ENCODE measurements at regions not wholly inside any gene's neighbourhood (a gene's known extent, or its start where the extent isn't known, plus 50 kb on each side); places are given as distances from the start of the nearest gene placed in this dataset.

DNA sequence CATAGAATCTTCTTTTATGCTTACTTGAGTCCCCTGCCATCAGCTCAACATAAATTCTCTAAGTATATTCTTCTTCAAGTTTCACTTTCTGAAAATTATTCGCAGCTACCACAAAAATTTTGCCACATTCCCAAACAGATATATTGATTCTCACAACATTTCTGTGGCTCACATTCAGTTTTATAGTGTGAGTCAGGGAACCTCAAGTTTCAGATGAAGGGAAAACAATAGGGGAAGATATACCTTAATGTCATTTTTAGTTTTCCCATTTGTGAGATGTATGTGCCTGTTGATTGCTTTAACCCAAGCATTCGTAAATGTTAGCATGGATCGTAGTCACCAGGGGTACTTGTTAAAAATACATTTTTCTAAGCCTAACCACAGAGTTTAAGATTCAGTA is 465.8 kb downstream of the CCER1 start:
- POLR2A ChIA-PET (ENCODE audit: low non-redundant PET): no interaction called here
- CTCF ChIA-PET: no interaction called here
- no peak overlapping the region for H3K27ac ChIP-seq
- TF ChIP-seq, protein P1, sequence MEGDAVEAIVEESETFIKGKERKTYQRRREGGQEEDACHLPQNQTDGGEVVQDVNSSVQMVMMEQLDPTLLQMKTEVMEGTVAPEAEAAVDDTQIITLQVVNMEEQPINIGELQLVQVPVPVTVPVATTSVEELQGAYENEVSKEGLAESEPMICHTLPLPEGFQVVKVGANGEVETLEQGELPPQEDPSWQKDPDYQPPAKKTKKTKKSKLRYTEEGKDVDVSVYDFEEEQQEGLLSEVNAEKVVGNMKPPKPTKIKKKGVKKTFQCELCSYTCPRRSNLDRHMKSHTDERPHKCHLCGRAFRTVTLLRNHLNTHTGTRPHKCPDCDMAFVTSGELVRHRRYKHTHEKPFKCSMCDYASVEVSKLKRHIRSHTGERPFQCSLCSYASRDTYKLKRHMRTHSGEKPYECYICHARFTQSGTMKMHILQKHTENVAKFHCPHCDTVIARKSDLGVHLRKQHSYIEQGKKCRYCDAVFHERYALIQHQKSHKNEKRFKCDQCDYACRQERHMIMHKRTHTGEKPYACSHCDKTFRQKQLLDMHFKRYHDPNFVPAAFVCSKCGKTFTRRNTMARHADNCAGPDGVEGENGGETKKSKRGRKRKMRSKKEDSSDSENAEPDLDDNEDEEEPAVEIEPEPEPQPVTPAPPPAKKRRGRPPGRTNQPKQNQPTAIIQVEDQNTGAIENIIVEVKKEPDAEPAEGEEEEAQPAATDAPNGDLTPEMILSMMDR (conservative IDR thresholded peaks at IDR 0.05; ENCODE audit: low read depth): no peak
- no peak for DNase-seq (ENCODE audit: low spot score)

DNA sequence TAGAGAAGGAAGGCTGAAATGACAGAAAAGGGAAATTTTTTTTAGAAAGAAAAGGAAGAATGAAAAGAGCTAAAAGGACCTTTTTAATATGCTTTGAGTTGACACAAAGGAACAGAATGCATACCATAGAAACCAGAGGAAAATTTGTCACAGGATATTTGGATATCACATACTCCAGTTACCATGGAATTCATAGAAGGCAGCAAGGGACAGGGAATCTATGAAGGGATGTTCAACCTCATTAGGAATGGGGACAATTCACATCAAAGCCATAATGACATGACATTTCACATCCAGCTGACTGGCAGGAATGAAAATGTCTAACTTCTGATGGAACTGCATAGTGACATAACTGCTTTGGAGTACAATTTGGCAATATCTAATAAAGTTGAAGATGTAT is 469.4 kb downstream of the CCER1 start:
- no peak for DNase-seq (ENCODE audit: low spot score)
- ChIA-PET CTCF (no interaction called here), POLR2A (ENCODE audit: low non-redundant PET) (no interaction called here)
- no peak overlapping the region for H3K27ac ChIP-seq
- TF ChIP-seq, protein P1 (conservative IDR thresholded peaks at IDR 0.05; ENCODE audit: low read depth): no peak

DNA sequence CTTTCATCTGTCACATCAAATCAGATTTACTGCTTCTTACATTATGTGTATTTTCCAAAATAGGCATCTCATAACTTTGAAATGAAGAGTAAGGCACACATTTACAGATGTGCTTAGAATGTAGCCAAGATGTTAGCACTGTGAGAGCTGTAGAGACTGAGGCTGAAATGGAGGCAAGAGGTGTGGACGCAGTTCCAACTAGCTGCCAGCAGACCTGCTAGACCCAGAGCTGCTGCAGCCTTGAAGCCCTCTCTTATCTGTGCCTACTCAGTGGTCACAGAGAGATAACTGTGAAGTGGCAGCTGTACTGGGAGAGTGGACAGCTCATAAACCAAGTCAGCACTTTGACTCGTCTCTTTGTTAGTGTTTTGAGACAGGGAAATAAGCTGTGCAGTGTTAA is 470.9 kb downstream of the CCER1 start:
- CTCF ChIA-PET: no interaction called here
- TF ChIP-seq, protein P1 (conservative IDR thresholded peaks at IDR 0.05; ENCODE audit: low read depth): no peak

DNA sequence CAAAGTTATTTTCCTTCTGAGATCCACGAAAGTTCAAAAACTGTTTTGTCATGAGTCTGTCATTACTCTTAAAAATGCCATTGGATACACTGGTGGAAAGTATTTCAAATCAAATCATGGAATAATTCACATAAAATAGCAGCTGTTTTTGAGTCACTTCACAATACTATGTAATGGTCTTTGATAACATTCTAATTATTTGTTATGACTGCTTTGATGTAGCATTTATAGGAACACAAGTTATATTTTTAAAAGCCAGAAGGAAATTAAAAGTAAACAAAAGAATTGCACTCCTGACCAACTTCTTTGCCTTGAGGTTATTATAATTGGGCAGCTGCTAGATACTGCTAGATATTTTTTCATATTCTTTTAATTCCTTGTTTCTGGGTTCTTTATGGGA is 473.2 kb downstream of the CCER1 start:
- TF ChIP-seq, protein P1 (conservative IDR thresholded peaks at IDR 0.05; ENCODE audit: low read depth): no peak
- H3K27ac ChIP-seq: no peak overlapping the region
- ChIA-PET CTCF (no interaction called here), POLR2A (ENCODE audit: low non-redundant PET) (no interaction called here)
- DNase-seq (ENCODE audit: low spot score): no peak

More for the DNA sequence above, 470.9 kb downstream of the CCER1 start:
- no peak overlapping the region for H3K27ac ChIP-seq
- DNase-seq (ENCODE audit: low spot score): no peak
- POLR2A ChIA-PET (ENCODE audit: low non-redundant PET): no interaction called here

DNA sequence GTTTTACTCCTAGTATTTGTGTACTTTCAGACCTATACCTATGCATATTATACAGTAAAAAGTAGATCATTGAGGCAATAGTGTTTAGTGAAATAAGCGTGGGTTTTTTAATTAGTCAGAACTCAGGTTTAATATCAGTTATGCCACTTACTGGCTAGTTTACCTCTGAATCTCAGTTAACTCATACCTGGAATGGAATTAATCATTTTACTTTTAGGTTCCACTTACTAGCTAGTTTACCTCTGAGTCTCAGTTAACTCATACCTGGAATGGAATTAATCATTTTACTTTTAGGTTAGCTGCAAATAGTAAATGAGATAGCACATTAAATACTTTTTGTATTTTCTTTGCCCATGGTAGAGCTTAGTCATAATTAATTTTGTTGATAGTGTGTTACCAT is 475.7 kb downstream of the CCER1 start:
- TF ChIP-seq, protein P1 (conservative IDR thresholded peaks at IDR 0.05; ENCODE audit: low read depth): no peak
- DNase-seq (ENCODE audit: low spot score): no peak
- ChIA-PET POLR2A (ENCODE audit: low non-redundant PET) (no interaction called here), CTCF (no interaction called here)
- no peak overlapping the region for H3K27ac ChIP-seq

DNA sequence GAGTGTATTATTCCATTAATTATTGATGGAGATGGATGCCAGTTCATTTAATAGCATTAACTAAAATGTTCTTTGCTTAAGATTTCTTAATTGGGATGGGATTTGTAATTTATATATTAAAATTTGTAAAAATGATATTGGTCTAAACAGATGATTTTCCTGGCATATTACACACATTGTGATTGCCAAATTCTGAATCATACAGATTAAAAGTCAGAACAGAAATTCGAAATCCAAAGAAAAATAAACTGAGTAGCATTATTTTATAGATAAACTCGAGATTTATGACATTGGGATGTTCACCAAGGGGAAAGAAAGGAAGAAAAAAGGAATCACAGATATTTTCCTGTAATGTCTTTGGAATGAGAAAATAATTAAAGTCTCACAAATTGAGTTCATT is 481.1 kb downstream of the CCER1 start:
- no peak for DNase-seq (ENCODE audit: low spot score)
- CTCF ChIA-PET: no interaction called here

More for the DNA sequence above, 481.1 kb downstream of the CCER1 start:
- POLR2A ChIA-PET (ENCODE audit: low non-redundant PET): no interaction called here
- no peak overlapping the region for H3K27ac ChIP-seq
- TF ChIP-seq, protein P1 (conservative IDR thresholded peaks at IDR 0.05; ENCODE audit: low read depth): no peak
